IMR-90 (cell line): ENCODE measurements at regions not wholly inside any gene's neighbourhood (a gene's known extent, or its start where the extent isn't known, plus 50 kb on each side); places are given as distances from the start of the nearest gene placed in this dataset.

Source experiments
- ATAC-seq: fragments of 200-7000 bp; cut with Tn5 transposase; 2 replicates; pipeline ENCODE4 v1.9.1; 2020; ENCODE audit warnings: low read depth, mild to moderate bottlenecking, moderate library complexity
- BruUV-seq: library from RNA; stranded (reverse); fragments of 400-500 nt; replicated peaks from 2 replicates; lab custom pipeline; 2021; lab: Mats Ljungman, UMichigan
- CTCF ChIA-PET: fragments of 300-600 bp; formaldehyde crosslinking; extraction: SDS; loops from one replicate; lab custom pipeline; 2021; ENCODE audit warnings: antibody characterized with exemption; lab: Yijun Ruan, JAX
- POLR2A ChIA-PET: fragments of 300-600 bp; sonication (Branson Sonifier 250); formaldehyde crosslinking; loops from one replicate; lab custom pipeline; 2022; ENCODE audit warnings: antibody characterized with exemption; ENCODE audit not compliant: unreplicated experiment; lab: Charles Lee
- DNase-seq: peaks from one replicate; pipeline ENCODE4 v3.0.0; 2013
- H2AFZ ChIP-seq: replicated peaks from 2 replicates; pipeline ENCODE3; 2013; ENCODE audit warnings: low read length, mild to moderate bottlenecking; ENCODE audit not compliant: poor library complexity
- H2AK5ac ChIP-seq: 2 replicates; pipeline ENCODE4 v1.6.1; 2013; ENCODE audit warnings: low read depth, low read length, inconsistent platforms
- H2AK9ac ChIP-seq: replicated peaks from 2 replicates; pipeline ENCODE3; 2013; ENCODE audit warnings: mild to moderate bottlenecking, low read depth, low read length, moderate library complexity; ENCODE audit not compliant: poor library complexity
- H2BK120ac ChIP-seq: 2 replicates; pipeline ENCODE4 v1.6.1; 2013; ENCODE audit warnings: low read depth, low read length, inconsistent platforms
- H2BK15ac ChIP-seq: 3 replicates; pipeline ENCODE4 v1.6.1; 2013; ENCODE audit warnings: low read depth, low read length, inconsistent platforms
- H2BK20ac ChIP-seq: 2 replicates; pipeline ENCODE4 v1.6.1; 2013; ENCODE audit warnings: low read depth, mild to moderate bottlenecking, inconsistent platforms, low read length, moderate library complexity
- H2BK5ac ChIP-seq: 2 replicates; pipeline ENCODE4 v1.6.1; 2013; ENCODE audit warnings: mild to moderate bottlenecking, low read depth, low read length, inconsistent platforms; ENCODE audit not compliant: poor library complexity, severe bottlenecking
- H3K14ac ChIP-seq: replicated peaks from 2 replicates; pipeline ENCODE4 v1.6.1; 2013; ENCODE audit warnings: low read depth, low read length, inconsistent platforms
- H3K18ac ChIP-seq: 2 replicates; pipeline ENCODE4 v1.6.1; 2013; ENCODE audit warnings: low read depth, low read length, control low read depth
- H3K23ac ChIP-seq: 2 replicates; pipeline ENCODE4 v1.6.1; 2013; ENCODE audit warnings: low read depth, low read length, inconsistent platforms
- H3K27ac ChIP-seq: 2 replicates; pipeline ENCODE4 v1.5.1; 2013; ENCODE audit warnings: mild to moderate bottlenecking, control low read depth, low read length; ENCODE audit not compliant: insufficient read depth
- H3K27me3 ChIP-seq: 2 replicates; pipeline ENCODE4 v1.6.1; 2013; ENCODE audit warnings: low read length; ENCODE audit not compliant: control insufficient read depth, insufficient read depth
- H3K36me3 ChIP-seq: 2 replicates; pipeline ENCODE4 v1.6.1; 2013; ENCODE audit warnings: low read length, mixed read lengths; ENCODE audit not compliant: control insufficient read depth, insufficient read depth
- H3K4ac ChIP-seq: 2 replicates; pipeline ENCODE4 v1.6.1; 2013; ENCODE audit warnings: low read depth, low read length, inconsistent platforms
- H3K4me1 ChIP-seq: 2 replicates; pipeline ENCODE4 v1.6.1; 2013; ENCODE audit warnings: low read length, mixed read lengths; ENCODE audit not compliant: control insufficient read depth, insufficient read depth
- H3K4me2 ChIP-seq: 2 replicates; pipeline ENCODE4 v1.6.1; 2013; ENCODE audit warnings: low read depth, mild to moderate bottlenecking, control low read depth, low read length, moderate library complexity
- H3K4me3 ChIP-seq: 2 replicates; pipeline ENCODE4 v1.5.1; 2013; ENCODE audit warnings: low read depth, mild to moderate bottlenecking, control low read depth, low read length, moderate library complexity; ENCODE audit not compliant: insufficient read depth
- H3K56ac ChIP-seq: 2 replicates; pipeline ENCODE4 v1.6.1; 2013; ENCODE audit warnings: low read length, inconsistent platforms; ENCODE audit not compliant: insufficient read depth; ENCODE audit errors: extremely low read depth
- H3K79me1 ChIP-seq, 2 experiments: 2 replicates each; pipeline ENCODE4 v1.6.1; 2013; ENCODE audit warnings: low read length in 2 of 2, inconsistent platforms in 1 of 2, low read depth in 1 of 2
- H3K9ac ChIP-seq: 2 replicates; pipeline ENCODE4 v1.6.1; 2013; ENCODE audit warnings: low read depth, low read length, control low read depth
- H3K9me1 ChIP-seq: 2 replicates; pipeline ENCODE4 v1.6.1; 2013; ENCODE audit warnings: low read length, inconsistent platforms; ENCODE audit not compliant: insufficient read depth
- H3K9me3 ChIP-seq: 2 replicates; pipeline ENCODE4 v1.6.1; 2013; ENCODE audit warnings: low read length; ENCODE audit not compliant: control insufficient read depth, insufficient read depth
- H4K20me1 ChIP-seq: 2 replicates; pipeline ENCODE4 v1.6.1; 2013; ENCODE audit warnings: low read length, inconsistent platforms; ENCODE audit not compliant: insufficient read depth
- H4K5ac ChIP-seq: 2 replicates; pipeline ENCODE4 v1.6.1; 2013; ENCODE audit warnings: mild to moderate bottlenecking, low read depth, low read length, control low read depth
- H4K8ac ChIP-seq, 2 experiments: 2 replicates each; pipeline ENCODE4 v1.6.1; 2013; ENCODE audit warnings: low read depth in 2 of 2, low read length in 2 of 2, control low read depth in 1 of 2, inconsistent platforms in 1 of 2
- H4K91ac ChIP-seq: 2 replicates; pipeline ENCODE4 v1.6.1; 2013; ENCODE audit warnings: low read depth, low read length, inconsistent platforms; ENCODE audit not compliant: insufficient read depth
- BHLHE40 ChIP-seq: fragments of 150-350 bp; IDR thresholded peaks from 2 replicates; pipeline ENCODE4 v1.6.1; 2016; ENCODE audit warnings: mild to moderate bottlenecking, low read depth, low read length
- CEBPB ChIP-seq: IDR thresholded peaks from 2 replicates; pipeline ENCODE4 v1.6.1; 2012; ENCODE audit warnings: low read depth, low read length, improper control_type of control experiment
- CHD1 ChIP-seq: IDR thresholded peaks from 2 replicates; pipeline ENCODE4 v1.6.1; 2012; ENCODE audit warnings: low read depth, low read length, improper control_type of control experiment
- FOS ChIP-seq: fragments of 150-350 bp; IDR thresholded peaks from 2 replicates; pipeline ENCODE4 v1.6.1; 2016; ENCODE audit warnings: low read depth, low read length
- MAFK ChIP-seq: IDR thresholded peaks from 2 replicates; pipeline ENCODE4 v1.6.1; 2012; ENCODE audit warnings: low read depth, low read length, improper control_type of control experiment
- MAZ ChIP-seq: IDR thresholded peaks from 2 replicates; pipeline ENCODE4 v1.6.1; 2012; ENCODE audit warnings: low read depth, mild to moderate bottlenecking, low read length, improper control_type of control experiment, moderate library complexity, borderline replicate concordance
- MXI1 ChIP-seq: IDR thresholded peaks from 2 replicates; pipeline ENCODE4 v1.6.1; 2012; ENCODE audit warnings: low read depth, mild to moderate bottlenecking, low read length, moderate library complexity, borderline replicate concordance
- NFE2L2 ChIP-seq: fragments of 150-350 bp; IDR thresholded peaks from 2 replicates; pipeline ENCODE4 v1.6.1; 2016; ENCODE audit warnings: low read depth, mild to moderate bottlenecking, low read length
- RAD21 ChIP-seq: IDR thresholded peaks from 2 replicates; pipeline ENCODE4 v1.6.1; 2012; ENCODE audit warnings: low read length, improper control_type of control experiment
- RCOR1 ChIP-seq: IDR thresholded peaks from 2 replicates; pipeline ENCODE4 v1.6.1; 2012; ENCODE audit warnings: mild to moderate bottlenecking, low read length, improper control_type of control experiment; ENCODE audit not compliant: insufficient replicate concordance
- RFX5 ChIP-seq: IDR thresholded peaks from 2 replicates; pipeline ENCODE4 v1.8.0; 2012; ENCODE audit warnings: low read depth, mild to moderate bottlenecking, low read length, moderate library complexity
- SMC3 ChIP-seq: fragments of 150-350 bp; IDR thresholded peaks from 2 replicates; pipeline ENCODE4 v1.6.1; 2016; ENCODE audit warnings: low read depth, mild to moderate bottlenecking, antibody characterized with exemption, low read length, moderate library complexity
- USF2 ChIP-seq: fragments of 150-350 bp; IDR thresholded peaks from 2 replicates; pipeline ENCODE4 v1.6.1; 2017; ENCODE audit warnings: mild to moderate bottlenecking, antibody characterized with exemption, low read length, low read depth
- WGBS, 2 experiments: methylation state at CpG; one replicate each; pipeline versions ENCODE4 v1.1.5 to v1.1.7; 2013; ENCODE audit warnings: missing lambda C conversion rate in 2 of 2; ENCODE audit not compliant: insufficient read length in 1 of 2; ENCODE audit errors: extremely low coverage in 2 of 2; 5-methylcytosine and 5-hydroxymethylcytosine counted together
- dilution Hi-C: fragments of 300-500 bp; cut with HindIII; formaldehyde crosslinking; loops from one replicate; pipeline ENCODE4 v1.14.3; 2018; ENCODE audit warnings: low sequenced_read_pairs; ENCODE audit not compliant: unreplicated experiment
- in situ Hi-C: fragments of 300-500 bp; cut with MboI; formaldehyde crosslinking; loops from 3 replicates; pipeline ENCODE4 v1.14.3; 2019; ENCODE audit warnings: low sequenced_read_pairs, inconsistent platforms, mixed read lengths
- intact Hi-C: fragments of 100-400 bp; cut with micrococcal nuclease; formaldehyde crosslinking; loops from 2 replicates; pipeline ENCODE4 v1.10.0; 2022
- TF ChIP-seq, protein P1 (sequence below): conservative IDR thresholded peaks from 2 replicates; pipeline ENCODE4 v1.5.1; 2012; ENCODE audit warnings: mild to moderate bottlenecking, low read depth, low read length, improper control_type of control experiment
- TF ChIP-seq, protein P2 (sequence below): fragments of 150-350 bp; IDR thresholded peaks from 2 replicates; pipeline ENCODE4 v1.6.1; 2016; ENCODE audit warnings: low read depth, mild to moderate bottlenecking, low read length, moderate library complexity, borderline replicate concordance

- intact Hi-C loops (no loop called here), in situ Hi-C loops (no loop called here), dilution Hi-C loops (no loop called here)
- CTCF ChIA-PET = no interaction called here
- POLR2A ChIA-PET = no interaction called here
- Histone ChIP-seq H2AK5ac (no peak overlapping the region), H2AK9ac (no peak overlapping the region), H3K4me1 (no peaks in the 10 kb centered on the region), H2BK120ac (no peak overlapping the region), H4K91ac (no peak overlapping the region), H4K5ac (no peak overlapping the region), H2BK15ac (no peak overlapping the region), H4K8ac (no peak overlapping the region), H3K4ac (no peak overlapping the region), H3K9me3 (peaks cover 12% of the 10 kb centered on the region), H2BK5ac (no peak overlapping the region), H4K20me1 (no peaks in the 10 kb centered on the region), H3K9ac (no peak overlapping the region), H3K36me3 (no peaks in the 10 kb centered on the region), H2AFZ (no peak overlapping the region), H3K27ac (no peak overlapping the region), H3K27me3 (no peaks in the 10 kb centered on the region), H3K23ac (no peak overlapping the region), H3K9me1 (no peaks in the 10 kb centered on the region), H3K56ac (no peak overlapping the region), H3K79me1 (no peaks in the 10 kb centered on the region), H2BK20ac (no peak overlapping the region), H3K4me3 (no peak overlapping the region), H3K14ac (no peak overlapping the region), H3K4me2 (no peak overlapping the region), H3K18ac (no peak overlapping the region)
- BruUV-seq = no TSS peak
- WGBS, 2 experiments = 50% methylated on average over 1 of the region's 2 CpGs; no CpG with 5 or more reads in 1 of the 2 experiments
- TF ChIP-seq RFX5 (no peak), CHD1 (no peak), USF2 (no peak), CEBPB (no peak), MAZ (no peak), RAD21 (no peak), BHLHE40 (no peak), NFE2L2 (no peak), MAFK (no peak), RCOR1 (no peak), FOS (no peak), MXI1 (no peak), SMC3 (no peak)
- TF ChIP-seq, protein P1, sequence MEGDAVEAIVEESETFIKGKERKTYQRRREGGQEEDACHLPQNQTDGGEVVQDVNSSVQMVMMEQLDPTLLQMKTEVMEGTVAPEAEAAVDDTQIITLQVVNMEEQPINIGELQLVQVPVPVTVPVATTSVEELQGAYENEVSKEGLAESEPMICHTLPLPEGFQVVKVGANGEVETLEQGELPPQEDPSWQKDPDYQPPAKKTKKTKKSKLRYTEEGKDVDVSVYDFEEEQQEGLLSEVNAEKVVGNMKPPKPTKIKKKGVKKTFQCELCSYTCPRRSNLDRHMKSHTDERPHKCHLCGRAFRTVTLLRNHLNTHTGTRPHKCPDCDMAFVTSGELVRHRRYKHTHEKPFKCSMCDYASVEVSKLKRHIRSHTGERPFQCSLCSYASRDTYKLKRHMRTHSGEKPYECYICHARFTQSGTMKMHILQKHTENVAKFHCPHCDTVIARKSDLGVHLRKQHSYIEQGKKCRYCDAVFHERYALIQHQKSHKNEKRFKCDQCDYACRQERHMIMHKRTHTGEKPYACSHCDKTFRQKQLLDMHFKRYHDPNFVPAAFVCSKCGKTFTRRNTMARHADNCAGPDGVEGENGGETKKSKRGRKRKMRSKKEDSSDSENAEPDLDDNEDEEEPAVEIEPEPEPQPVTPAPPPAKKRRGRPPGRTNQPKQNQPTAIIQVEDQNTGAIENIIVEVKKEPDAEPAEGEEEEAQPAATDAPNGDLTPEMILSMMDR = no peak
- TF ChIP-seq, protein P2, sequence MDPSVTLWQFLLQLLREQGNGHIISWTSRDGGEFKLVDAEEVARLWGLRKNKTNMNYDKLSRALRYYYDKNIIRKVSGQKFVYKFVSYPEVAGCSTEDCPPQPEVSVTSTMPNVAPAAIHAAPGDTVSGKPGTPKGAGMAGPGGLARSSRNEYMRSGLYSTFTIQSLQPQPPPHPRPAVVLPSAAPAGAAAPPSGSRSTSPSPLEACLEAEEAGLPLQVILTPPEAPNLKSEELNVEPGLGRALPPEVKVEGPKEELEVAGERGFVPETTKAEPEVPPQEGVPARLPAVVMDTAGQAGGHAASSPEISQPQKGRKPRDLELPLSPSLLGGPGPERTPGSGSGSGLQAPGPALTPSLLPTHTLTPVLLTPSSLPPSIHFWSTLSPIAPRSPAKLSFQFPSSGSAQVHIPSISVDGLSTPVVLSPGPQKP = no peak
- DNase-seq (no peak), ATAC-seq (no peak)
Observed at GRCh38 chr1:34292472-34292871, 115.8 kb downstream of the C1orf94 start.
